SH-SY5Y (cell line): ENCODE measurements at regions not wholly inside any gene's neighbourhood (a gene's known extent, or its start where the extent isn't known, plus 50 kb on each side); places are given as distances from the start of the nearest gene placed in this dataset.

Experiments
- GATA2 ChIP-seq: IDR thresholded peaks from 2 replicates; pipeline ENCODE4 v1.6.1; 2011; ENCODE audit warnings: mild to moderate bottlenecking, low read depth, low read length
- GATA3 ChIP-seq: IDR thresholded peaks from 2 replicates; pipeline ENCODE4 v1.6.1; 2011; ENCODE audit warnings: low read depth, mild to moderate bottlenecking, low read length, moderate library complexity

DNA sequence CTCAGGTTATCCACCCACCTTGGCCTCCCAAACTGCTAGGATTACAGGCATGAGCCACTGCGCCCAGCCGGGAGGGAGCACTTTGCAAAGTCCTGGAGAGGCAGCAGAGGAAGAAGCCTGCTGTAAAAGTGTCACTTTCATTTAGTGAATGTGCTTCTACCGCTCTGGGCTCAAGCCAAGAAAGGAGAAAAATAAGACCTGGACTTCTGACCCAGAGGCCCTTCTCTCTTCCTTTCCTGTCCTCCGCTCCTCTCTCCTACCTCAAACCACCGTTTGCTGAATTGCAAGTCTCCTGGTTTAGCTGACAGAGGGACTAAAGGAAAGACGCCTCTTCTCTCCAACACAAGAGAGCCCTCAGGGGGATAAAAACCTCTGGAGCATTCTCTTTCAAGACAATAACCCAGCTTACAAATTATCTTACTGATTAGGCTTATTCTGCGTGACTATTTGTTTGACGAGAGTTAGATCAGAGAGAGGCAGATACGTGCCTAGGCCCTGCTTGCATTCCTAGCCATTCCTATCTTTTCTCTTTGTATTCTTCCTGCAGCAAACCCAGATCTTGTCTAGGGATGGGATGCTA is 84.2 kb upstream of the SLC22A23 start:
- TF ChIP-seq GATA2: no peak
- TF ChIP-seq GATA3: no peak
